NCI-H1417 treated with DMSO at 0.1 percent for 48 hours (cell line): ENCODE measurements at regions not wholly inside any gene's neighbourhood (a gene's known extent, or its start where the extent isn't known, plus 50 kb on each side); places are given as distances from the start of the nearest gene placed in this dataset.
"Not testable (repeated sequence)": the region's sequence is repeated elsewhere in the genome, so short reads cannot be mapped to it uniquely, and the experiment has no call there.

ENCODE experiments used
- DNase-seq: peaks from one replicate; lab custom pipeline; 2025; lab: John Stamatoyannopoulos, UW

- DNase-seq: no peak
Measured at GRCh38 chr4:110424144-110424543, 51.8 kb upstream of the ENPEP start.

- no peak for DNase-seq
Measured at GRCh38 chr4:110418641-110419040, 57.3 kb upstream of the ENPEP start.

GRCh38 chr4:110417136-110417535, 58.8 kb upstream of the ENPEP start:
- no peak for DNase-seq

GRCh38 chr4:110415478-110415877, 60.5 kb upstream of the ENPEP start:
- no peak for DNase-seq

GRCh38 chr4:110415041-110415440, 60.9 kb upstream of the ENPEP start:
- no peak for DNase-seq

GRCh38 chr4:110414561-110414920, 61.4 kb upstream of the ENPEP start:
- no peak for DNase-seq

- DNase-seq: not testable (repeated sequence)
Measured at GRCh38 chr4:110413807-110414560, 62.0 kb upstream of the ENPEP start.

- no peak for DNase-seq
Measured at GRCh38 chr4:110412354-110413065, 63.4 kb upstream of the ENPEP start.

GRCh38 chr4:110411574-110412011, 64.4 kb upstream of the ENPEP start:
- no peak for DNase-seq

- DNase-seq: not testable (repeated sequence)
Measured at GRCh38 chr4:110410853-110411573, 64.9 kb upstream of the ENPEP start.

GRCh38 chr4:110400086-110400485, 75.9 kb upstream of the ENPEP start:
- no peak for DNase-seq

GRCh38 chr4:110399046-110399445, 76.9 kb upstream of the ENPEP start:
- not testable (repeated sequence) for DNase-seq

- no peak for DNase-seq
Measured at GRCh38 chr4:110396963-110397362, 79.0 kb upstream of the ENPEP start.

GRCh38 chr4:110395421-110395820, 80.5 kb upstream of the ENPEP start:
- no peak for DNase-seq

GRCh38 chr4:110394871-110395270, 81.1 kb upstream of the ENPEP start:
- DNase-seq: no peak

GRCh38 chr4:110381784-110382183, 94.2 kb upstream of the ENPEP start:
- no peak for DNase-seq

GRCh38 chr4:110372485-110372884, 103.5 kb upstream of the ENPEP start:
- DNase-seq: no peak

GRCh38 chr4:110371016-110371770, 104.8 kb upstream of the ENPEP start:
- DNase-seq: no peak

- no peak for DNase-seq
Measured at GRCh38 chr4:110368409-110368808, 107.5 kb upstream of the ENPEP start.

GRCh38 chr4:110367156-110367555, 108.8 kb upstream of the ENPEP start:
- DNase-seq: no peak

GRCh38 chr4:110365761-110366160, 110.2 kb upstream of the ENPEP start:
- no peak for DNase-seq

GRCh38 chr4:110364911-110365520, 110.9 kb upstream of the ENPEP start:
- DNase-seq: no peak
